Lung (tissue), 11 donors: ENCODE measurements at regions not wholly inside any gene's neighbourhood (a gene's known extent, or its start where the extent isn't known, plus 50 kb on each side); places are given as distances from the start of the nearest gene placed in this dataset.

Source experiments
- ATAC-seq: fragments of 200-7000 bp; cut with Tn5 transposase; one replicate; pipeline ENCODE4 v1.9.1; 2020; ENCODE audit warnings: moderate number of reproducible peaks; ENCODE audit not compliant: insufficient read depth, low FRiP score
- DNase-seq, 3 donors: peaks; one replicate each; pipeline ENCODE4 v3.0.0-alpha.2; 2013 to 2017
- H3K27ac ChIP-seq, 2 donors: one replicate each; pipeline ENCODE4 v1.5.1; 2013; ENCODE audit warnings: mild to moderate bottlenecking in 2 of 2, moderate library complexity in 2 of 2, control low read depth in 1 of 2, inconsistent platforms in 1 of 2, low read depth in 1 of 2, low read length in 1 of 2
- H3K27me3 ChIP-seq, 3 donors: one replicate each; pipeline ENCODE4 v1.5.1; 2013; ENCODE audit warnings: low read length in 2 of 3; ENCODE audit not compliant: control insufficient read depth in 3 of 3, insufficient read depth in 3 of 3
- H3K36me3 ChIP-seq, 4 donors: one replicate each; pipeline ENCODE4 v1.5.1; 2013; ENCODE audit warnings: low read length in 4 of 4, mild to moderate bottlenecking in 1 of 4, moderate library complexity in 1 of 4; ENCODE audit not compliant: control insufficient read depth in 4 of 4, insufficient read depth in 4 of 4
- H3K4me1 ChIP-seq, 5 donors: one replicate each; pipeline ENCODE4 v1.5.1; 2013; ENCODE audit warnings: low read length in 5 of 5, mild to moderate bottlenecking in 2 of 5, moderate library complexity in 1 of 5; ENCODE audit not compliant: control insufficient read depth in 5 of 5, insufficient read depth in 5 of 5
- H3K4me3 ChIP-seq: one replicate; pipeline ENCODE4 v1.5.1; 2013; ENCODE audit warnings: mild to moderate bottlenecking, control low read depth, moderate library complexity
- H3K9ac ChIP-seq, 2 donors: one replicate each; pipeline ENCODE4 v1.5.1; 2013; ENCODE audit warnings: low read length in 2 of 2, control low read depth in 1 of 2; ENCODE audit not compliant: insufficient read depth in 1 of 2
- H3K9me3 ChIP-seq, 4 donors: one replicate each; pipeline ENCODE4 v1.5.1; 2013; ENCODE audit warnings: low read length in 3 of 4, mild to moderate bottlenecking in 1 of 4, moderate library complexity in 1 of 4; ENCODE audit not compliant: control insufficient read depth in 4 of 4, insufficient read depth in 3 of 4
- CTCF ChIP-seq: IDR thresholded peaks from 2 replicates; pipeline ENCODE4 v1.5.1; 2012; ENCODE audit warnings: mild to moderate bottlenecking; ENCODE audit errors: control extremely low read depth, extremely low read depth
- WGBS, 2 donors: extraction: QIAGEN DNeasy Blood & Tissue Kit; methylation state at CpG; one replicate each; pipeline ENCODE4 v1.1.7; 2013; 5-methylcytosine and 5-hydroxymethylcytosine counted together
- donor health status: control.
- donor health status: control.
- donor health status: Bipolar disorder and iron deficiency.
- donor health status: healthy.
- donor health status: DM: yes; HTN: yes; CAD: no.

DNA sequence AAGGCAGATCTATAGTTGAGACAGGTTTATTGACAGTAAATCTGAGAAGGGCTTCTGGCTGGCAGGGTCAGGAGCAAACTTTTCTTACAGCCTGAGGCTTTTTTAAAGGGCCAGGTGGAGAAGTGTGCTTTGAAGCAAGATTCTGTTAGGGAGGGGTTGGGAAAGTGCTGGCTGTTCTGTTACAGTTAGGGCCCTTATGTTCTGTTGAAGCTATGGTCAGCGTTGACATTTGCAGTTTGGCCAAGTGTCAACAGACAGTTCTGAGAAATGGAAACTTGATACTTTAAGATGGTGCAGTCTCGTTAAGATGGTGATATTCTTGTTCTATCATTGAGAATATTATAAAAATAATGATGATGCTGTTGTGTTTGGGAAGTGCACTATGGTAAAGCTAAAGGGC, 154.2 kb downstream of the RDH14 start:
- no peak for ATAC-seq

DNA sequence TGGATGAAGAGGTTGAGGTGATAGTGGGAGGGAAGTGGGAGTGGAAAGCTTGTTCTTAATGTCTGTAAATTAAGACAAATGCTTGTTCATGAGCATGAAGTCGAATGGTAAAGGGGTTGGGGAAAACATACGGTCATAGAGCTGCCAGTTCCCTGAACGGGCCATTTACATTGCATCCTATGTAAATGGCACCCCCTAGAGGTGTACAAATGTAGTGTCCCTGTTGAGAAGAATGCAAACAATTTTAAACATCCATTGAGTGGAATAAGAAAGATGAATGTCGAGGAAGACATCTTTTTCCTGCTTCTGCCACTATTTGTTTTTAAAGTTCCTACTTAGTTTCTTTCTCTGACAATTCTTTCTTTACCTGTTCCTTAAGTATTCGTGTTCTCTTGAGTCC, 155.7 kb downstream of the RDH14 start:
- ATAC-seq: no peak
- H3K27me3 ChIP-seq: no peaks in the 10 kb centered on the region
- TF ChIP-seq CTCF: no peak
- DNase-seq: no peak
- no peaks in the 10 kb centered on the region for H3K9me3 ChIP-seq
- peaks cover 0 to 9% (median 0%) of the 10 kb centered on the region in 5 donors for H3K4me1 ChIP-seq
- no peak overlapping the region for H3K4me3 ChIP-seq
- no peak overlapping the region for H3K9ac ChIP-seq
- no peak overlapping the region for H3K27ac ChIP-seq
- 57% methylated on average over 5 of the region's 5 CpGs for WGBS, 2 donors
- H3K36me3 ChIP-seq: no peaks in the 10 kb centered on the region

More for the DNA sequence above, 154.2 kb downstream of the RDH14 start:
- H3K4me1 ChIP-seq: peaks cover 0 to 9% (median 0%) of the 10 kb centered on the region in 5 donors
- 59 to 80% methylated on average over 2 of the region's 2 CpGs for WGBS, 2 donors
- H3K27ac ChIP-seq: no peak overlapping the region
- DNase-seq: peak in 1 of 3 donors; percentile 26
- no peaks in the 10 kb centered on the region for H3K27me3 ChIP-seq
- TF ChIP-seq CTCF: no peak
- H3K4me3 ChIP-seq: no peak overlapping the region
- no peaks in the 10 kb centered on the region for H3K36me3 ChIP-seq
- H3K9me3 ChIP-seq: no peaks in the 10 kb centered on the region
- no peak overlapping the region for H3K9ac ChIP-seq

DNA sequence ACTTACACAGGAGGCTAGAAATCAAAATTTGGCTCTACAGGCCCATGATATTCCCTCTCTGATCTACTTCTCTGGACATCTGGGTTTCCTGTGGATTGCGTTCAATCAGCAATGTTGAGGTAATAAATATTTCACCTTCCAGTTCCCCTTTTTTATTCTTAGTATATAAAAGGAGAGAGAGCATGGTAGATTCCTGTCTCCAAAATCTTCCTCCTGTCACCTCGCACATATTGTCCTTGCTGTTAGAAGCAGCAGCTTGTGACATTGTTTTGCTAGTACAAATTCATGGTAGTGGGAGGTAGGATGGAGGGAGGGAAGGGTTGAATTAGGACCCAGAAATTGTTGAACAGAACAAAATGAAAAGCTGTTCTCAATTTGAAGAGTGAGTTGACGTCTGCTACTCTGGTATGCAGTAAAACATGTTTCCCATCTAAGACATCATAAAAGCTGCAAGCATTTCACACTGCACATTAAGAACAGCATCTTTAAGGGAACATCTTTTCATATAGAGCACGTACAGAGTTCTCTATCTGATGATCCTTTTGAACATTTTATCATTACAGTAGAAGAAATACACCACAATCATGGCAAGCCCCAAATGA, 156.4 kb downstream of the RDH14 start:
- H3K4me1 ChIP-seq: peaks cover 0 to 9% (median 0%) of the 10 kb centered on the region in 5 donors
- no peak overlapping the region for H3K4me3 ChIP-seq
- no peaks in the 10 kb centered on the region for H3K27me3 ChIP-seq
- DNase-seq (no peak), ATAC-seq (no peak)
- no peak overlapping the region for H3K9ac ChIP-seq
- 49 to 58% methylated on average over 4 of the region's 4 CpGs for WGBS, 2 donors
- H3K27ac ChIP-seq: no peak overlapping the region
- TF ChIP-seq CTCF: no peak
- no peaks in the 10 kb centered on the region for H3K36me3 ChIP-seq
- H3K9me3 ChIP-seq: no peaks in the 10 kb centered on the region

GRCh38 chr2:18402831-18403230, 157.6 kb downstream of the RDH14 start:
- Histone ChIP-seq H3K9ac (no peak overlapping the region), H3K27ac (no peak overlapping the region), H3K9me3 (no peaks in the 10 kb centered on the region), H3K4me1 (peaks cover 0 to 9% (median 0%) of the 10 kb centered on the region in 5 donors), H3K36me3 (no peaks in the 10 kb centered on the region), H3K27me3 (no peaks in the 10 kb centered on the region), H3K4me3 (no peak overlapping the region)
- no peak for TF ChIP-seq CTCF
- no peak for ATAC-seq
- DNase-seq: no peak
- 64 to 82% methylated on average over 2 of the region's 2 CpGs for WGBS, 2 donors
